ENCODE measurements at regions not wholly inside any gene's neighbourhood (a gene's known extent, or its start where the extent isn't known, plus 50 kb on each side); places are given as distances from the start of the nearest gene placed in this dataset.
"Not testable (repeated sequence)": the region's sequence is repeated elsewhere in the genome, so short reads cannot be mapped to it uniquely, and the experiment has no call there.

- no peak overlapping the region for H3K4me3 ChIP-seq
- H3K4me1 ChIP-seq = no peaks in the 10 kb centered on the region
- no peak overlapping the region for H3K27ac ChIP-seq
- ATAC-seq (no peak), DNase-seq (no peak)
- H3K9me3 ChIP-seq = no peaks in the 10 kb centered on the region
- WGBS (ENCODE audit: insufficient coverage, low coverage, low lambda C conversion rate, missing lambda C conversion rate) = 75% methylated on average over 2 of the region's 2 CpGs
- TF ChIP-seq POLR2A (IDR thresholded peaks at IDR 0.05) = no peak
- TF ChIP-seq CTCF (IDR thresholded peaks at IDR 0.05) = no peak
- H3K36me3 ChIP-seq = no peaks in the 10 kb centered on the region
- no peaks in the 10 kb centered on the region for H3K27me3 ChIP-seq
- intact Hi-C loops (cut with DNase I) = no loop called here
These were observed 62.7 kb upstream of the TMEM252 start for GRCh38 chr9:68603371-68603770.

- ATAC-seq (no peak), DNase-seq (no peak)
- no peaks in the 10 kb centered on the region for H3K27me3 ChIP-seq
- H3K27ac ChIP-seq = no peak overlapping the region
- no peaks in the 10 kb centered on the region for H3K9me3 ChIP-seq
- intact Hi-C loops (cut with DNase I) = no loop called here
- no peak overlapping the region for H3K4me3 ChIP-seq
- H3K4me1 ChIP-seq = no peaks in the 10 kb centered on the region
- TF ChIP-seq CTCF (IDR thresholded peaks at IDR 0.05) = no peak
- no peak for TF ChIP-seq POLR2A (IDR thresholded peaks at IDR 0.05)
- whole genome bisulfite sequencing (ENCODE audit: insufficient coverage, low coverage, low lambda C conversion rate, missing lambda C conversion rate) = 27% methylated on average over 3 of the region's 17 CpGs
- no peaks in the 10 kb centered on the region for H3K36me3 ChIP-seq
These were observed 68.1 kb upstream of the TMEM252 start for GRCh38 chr9:68608763-68609162.

GRCh38 chr9:68609901-68610415 lies 69.3 kb upstream of the TMEM252 start:
- Histone ChIP-seq H3K27me3 (no peaks in the 10 kb centered on the region), H3K9me3 (no peaks in the 10 kb centered on the region), H3K4me1 (no peaks in the 10 kb centered on the region), H3K36me3 (no peaks in the 10 kb centered on the region), H3K27ac (no peak overlapping the region), H3K4me3 (no peak overlapping the region)
- DNase-seq (no peak), ATAC-seq (peak in 2 of 4 donors; percentile 34 to 86)
- WGBS (ENCODE audit: insufficient coverage, low coverage, low lambda C conversion rate, missing lambda C conversion rate) = 50% methylated on average over 7 of the region's 7 CpGs
- intact Hi-C loops (cut with DNase I) = loop anchor here in 1 of 2 donors (10.0 kb wide), 1 partner anchor 55 kb away; no protein-coding TSS in a partner anchor
- TF ChIP-seq POLR2A (IDR thresholded peaks at IDR 0.05) (no peak), CTCF (IDR thresholded peaks at IDR 0.05) (no peak)

GRCh38 chr9:68614121-68614520 lies 73.4 kb upstream of the TMEM252 start:
- H3K27me3 ChIP-seq = no peaks in the 10 kb centered on the region
- TF ChIP-seq POLR2A (IDR thresholded peaks at IDR 0.05) (no peak), CTCF (IDR thresholded peaks at IDR 0.05) (no peak)
- ATAC-seq (no peak), DNase-seq (no peak)
- intact Hi-C loops (cut with DNase I) = loop anchor here in 1 of 2 donors (10.0 kb wide), 1 partner anchor 51 kb away; no protein-coding TSS in a partner anchor
- H3K27ac ChIP-seq = no peak overlapping the region
- H3K36me3 ChIP-seq = no peaks in the 10 kb centered on the region
- 50% methylated on average over 4 of the region's 4 CpGs for WGBS (ENCODE audit: insufficient coverage, low coverage, low lambda C conversion rate, missing lambda C conversion rate)
- H3K4me1 ChIP-seq = no peaks in the 10 kb centered on the region
- H3K4me3 ChIP-seq = no peak overlapping the region
- no peaks in the 10 kb centered on the region for H3K9me3 ChIP-seq

- not testable (repeated sequence) for H3K36me3 ChIP-seq, H3K9me3 ChIP-seq, H3K4me1 ChIP-seq, DNase-seq, ATAC-seq, H3K27ac ChIP-seq, H3K27me3 ChIP-seq, H3K4me3 ChIP-seq
- intact Hi-C loops (cut with DNase I) = loop anchor here in 1 of 2 donors (10.0 kb wide), 1 partner anchor 48 kb away; no protein-coding TSS in a partner anchor
- WGBS (ENCODE audit: insufficient coverage, low coverage, low lambda C conversion rate, missing lambda C conversion rate) = no CpG with 5 or more reads among the region's 32 CpGs
These were observed 76.3 kb upstream of the TMEM252 start for GRCh38 chr9:68617011-68617410.
